Posterior vena cava (tissue), 2 donors: ENCODE measurements at regions not wholly inside any gene's neighbourhood (a gene's known extent, or its start where the extent isn't known, plus 50 kb on each side); places are given as distances from the start of the nearest gene placed in this dataset.
"Not testable (repeated sequence)": the region's sequence is repeated elsewhere in the genome, so short reads cannot be mapped to it uniquely, and the experiment has no call there.

ENCODE experiments used
- DNase-seq: peaks from one replicate; pipeline ENCODE4 v3.0.0-alpha.2; 2020; ENCODE audit warnings: low spot score
- intact Hi-C, 2 donors: fragments of 100-400 bp; cut with DNase I; formaldehyde crosslinking; loops; one replicate each; pipeline versions ENCODE4 v1.14.1 to v1.14.2; 2022 to 2023
- donor health status: DM: yes; HTN: yes; CAD: no.
- donor health status: DM: yes; HTN: yes; CAD: no.

DNA sequence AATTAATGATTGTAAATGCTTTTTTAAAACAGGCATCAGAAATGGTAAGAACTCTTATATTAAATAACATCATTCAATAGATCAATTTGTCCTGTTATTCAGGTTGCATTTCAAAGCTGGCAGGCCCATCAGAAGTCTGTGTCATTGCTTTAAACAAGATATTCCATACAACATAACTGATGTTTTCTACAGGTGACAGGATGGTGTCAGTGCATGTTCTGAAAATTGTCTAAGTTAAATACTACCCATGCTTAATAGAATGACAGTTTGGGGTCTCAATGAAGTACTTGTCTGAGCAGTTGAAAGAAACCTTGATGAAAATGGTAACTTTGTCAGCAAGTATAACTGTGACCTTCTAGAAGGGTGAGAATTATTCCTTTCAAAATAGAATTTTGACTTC, 263.2 kb downstream of the ISL1 start:
- no peak for DNase-seq
- intact Hi-C loops: no loop called here

DNA sequence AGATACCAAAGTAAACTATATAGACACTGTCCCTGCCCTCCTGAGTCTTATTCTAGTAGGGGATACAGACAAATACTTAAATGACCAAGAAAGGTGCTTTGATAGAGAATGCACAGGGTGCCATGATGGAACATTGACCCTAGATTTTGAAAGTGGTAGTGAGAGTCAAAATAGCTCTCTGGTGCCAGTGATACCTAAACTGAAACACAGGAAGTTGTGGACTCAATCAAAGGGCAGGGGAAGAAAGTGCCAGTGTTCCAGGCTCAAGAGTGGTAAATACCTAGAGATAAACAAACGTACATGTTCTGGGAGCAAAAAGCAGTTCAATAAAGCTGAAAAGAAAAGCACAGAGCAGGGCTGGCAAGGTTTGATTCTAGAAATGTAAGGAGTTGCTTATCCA, 267.6 kb downstream of the ISL1 start:
- DNase-seq: no peak
- intact Hi-C loops: no loop called here

DNA sequence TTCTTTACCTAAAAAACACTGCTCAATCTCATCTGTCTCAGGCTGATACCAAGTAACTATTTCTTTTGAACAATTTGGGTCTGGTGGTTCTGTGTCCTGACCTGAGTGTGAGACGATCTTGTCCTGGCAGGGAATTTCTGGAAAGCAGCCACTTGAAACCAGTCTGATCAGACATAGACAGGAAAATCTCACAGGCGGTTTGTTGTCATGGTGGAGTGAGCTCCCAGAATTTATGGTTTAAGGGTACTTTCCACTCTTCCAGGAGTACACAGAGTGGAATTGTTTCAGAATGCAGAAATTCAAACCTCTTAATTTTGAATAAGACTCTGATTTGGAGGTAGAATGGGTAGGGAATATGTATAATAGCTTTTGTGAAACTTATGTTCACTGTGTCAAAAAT, 268.2 kb downstream of the ISL1 start:
- DNase-seq: no peak
- intact Hi-C loops: no loop called here

DNA sequence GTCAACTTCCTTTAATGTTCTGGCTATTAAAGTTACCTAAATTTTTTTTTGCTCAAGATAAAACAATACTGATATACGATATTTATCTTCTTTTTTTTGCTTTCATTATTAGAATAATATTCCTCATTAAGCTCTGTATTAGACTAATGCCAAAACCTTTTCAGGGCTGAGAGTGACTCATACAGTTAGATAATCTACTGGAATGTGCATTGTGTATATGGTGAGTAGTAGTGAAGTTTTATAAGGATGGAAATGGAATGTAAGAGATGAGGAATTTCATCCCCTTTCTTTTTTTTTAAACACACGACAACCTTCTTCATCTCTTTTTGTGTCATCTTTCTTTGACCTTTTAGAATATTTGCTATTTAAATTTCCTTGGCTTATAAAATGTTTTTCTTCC, 268.6 kb downstream of the ISL1 start:
- no peak for DNase-seq
- intact Hi-C loops: no loop called here

DNA sequence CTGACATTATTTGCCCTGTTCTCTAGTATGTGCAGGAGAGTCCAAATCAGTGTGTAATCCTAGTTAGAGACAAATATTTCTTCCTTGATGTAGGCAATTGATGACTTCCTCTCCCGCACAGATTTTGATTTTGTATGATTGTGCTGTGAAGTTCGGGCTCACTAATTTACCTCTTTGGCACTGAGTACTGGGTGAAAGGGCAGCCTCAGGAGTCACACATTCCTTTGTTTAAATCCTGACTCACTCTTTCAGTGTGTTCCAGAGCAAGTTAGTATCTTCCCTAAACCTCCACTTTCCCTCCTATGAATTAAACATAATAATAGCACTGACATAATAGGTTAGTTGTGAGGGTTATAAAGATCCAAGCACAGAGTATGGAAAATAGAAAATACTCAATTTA, 269.7 kb downstream of the ISL1 start:
- intact Hi-C loops: no loop called here
- no peak for DNase-seq

DNA sequence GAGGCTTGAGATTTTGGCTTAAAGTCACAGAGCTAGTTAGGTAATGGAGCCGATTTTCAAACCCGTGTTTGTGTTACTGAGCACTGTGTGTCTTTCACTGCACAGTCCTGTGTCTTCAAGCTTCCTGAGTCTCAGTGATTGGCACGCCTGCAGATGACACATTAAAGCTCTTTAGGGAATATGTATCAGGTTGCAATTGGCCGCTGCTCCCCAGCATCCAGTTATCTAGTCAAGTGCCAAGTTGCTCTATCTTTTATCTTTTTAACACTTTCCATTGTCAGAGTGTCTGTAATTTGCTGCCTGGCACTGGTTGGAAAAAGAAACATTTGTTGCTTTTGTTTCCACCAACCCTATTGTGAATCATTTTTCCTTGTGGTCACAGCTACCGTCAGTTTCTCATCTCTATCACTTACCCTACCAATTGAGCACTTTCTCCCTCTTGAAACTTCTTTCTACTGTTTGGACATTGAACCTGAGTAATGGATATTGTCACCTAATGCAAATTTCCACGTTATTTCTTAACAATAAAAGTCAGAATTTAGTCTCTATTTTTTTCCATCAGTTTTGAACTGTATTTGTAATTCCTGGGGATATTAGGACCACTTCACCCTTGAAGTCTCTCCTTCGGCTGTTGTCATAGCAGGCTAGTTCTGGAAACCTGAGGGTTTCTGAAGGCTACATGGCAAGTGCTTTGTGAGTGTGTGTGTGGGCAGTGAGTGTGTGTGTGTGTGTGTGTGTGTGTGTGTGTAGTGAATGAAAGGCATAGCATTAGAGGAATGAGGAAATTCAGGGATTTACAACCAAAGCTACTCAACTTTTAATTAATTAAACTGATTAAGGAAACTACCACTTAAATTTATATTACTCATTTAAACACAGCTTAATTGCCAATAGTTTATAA, 274.3 kb downstream of the ISL1 start:
- no peak for DNase-seq
- intact Hi-C loops: no loop called here

DNA sequence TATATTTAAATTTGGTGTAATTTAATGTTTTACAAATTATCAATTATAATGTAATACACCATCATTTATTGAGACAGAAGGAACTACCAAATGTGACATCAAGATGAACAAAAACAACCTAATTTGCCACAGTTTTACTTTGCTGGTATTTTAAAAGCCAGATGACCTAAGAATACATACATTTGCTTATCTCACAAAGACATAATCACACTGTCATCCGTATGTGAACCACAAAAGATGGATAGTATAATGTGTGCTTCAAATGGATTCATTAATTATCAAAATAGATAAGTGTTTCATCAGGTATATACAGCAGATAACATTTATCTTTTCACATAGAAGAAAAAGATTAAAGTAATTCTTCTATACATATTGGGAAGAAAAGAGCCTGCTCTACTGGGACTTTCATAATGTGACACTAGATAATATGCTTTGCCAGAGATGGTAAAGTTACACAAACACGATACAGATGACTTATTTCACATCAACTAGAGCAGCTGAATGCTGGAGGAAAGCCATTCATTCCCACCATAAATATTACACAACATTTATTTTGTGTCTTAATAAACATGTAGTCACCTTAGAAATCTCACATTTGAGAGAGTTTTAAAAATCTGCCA, 278.5 kb downstream of the ISL1 start:
- intact Hi-C loops: no loop called here

DNA sequence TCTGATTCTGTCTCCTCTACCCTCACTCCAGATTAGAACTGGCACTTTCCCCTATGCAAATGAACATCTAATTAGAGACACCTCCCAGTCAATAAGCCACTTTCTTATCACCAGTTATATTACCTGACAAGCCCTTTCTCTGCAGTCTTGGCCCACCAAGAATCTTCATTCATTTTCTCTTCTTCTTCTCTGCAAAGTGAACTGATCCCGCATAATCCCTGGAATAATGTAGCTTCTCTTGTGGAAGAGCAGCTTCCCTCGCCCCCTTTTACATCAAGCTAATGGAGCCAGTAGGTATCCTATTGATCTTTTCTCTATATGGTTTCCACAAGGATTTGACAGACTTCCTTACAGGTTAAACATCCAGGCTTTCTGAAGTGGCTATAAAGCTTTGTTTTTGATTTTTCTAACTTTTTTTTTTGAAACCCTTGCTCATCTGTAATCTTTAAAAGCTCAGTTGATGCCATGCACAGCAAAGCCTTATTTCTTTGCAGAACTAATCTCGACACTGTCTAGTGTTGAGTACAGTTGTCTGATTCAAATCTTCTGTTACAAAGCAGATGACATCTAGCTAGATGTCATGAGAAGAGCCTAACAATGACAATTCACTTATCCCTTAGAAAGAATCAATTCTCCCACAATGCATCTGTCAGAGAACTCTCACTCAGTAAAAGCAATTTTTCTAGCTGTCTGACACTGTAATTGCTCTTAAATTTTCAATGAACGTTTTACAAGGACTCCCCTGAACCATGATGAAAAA, 281.4 kb downstream of the ISL1 start:
- DNase-seq: no peak
- intact Hi-C loops: no loop called here

More for the DNA sequence above, 278.5 kb downstream of the ISL1 start:
- DNase-seq: no peak

DNA sequence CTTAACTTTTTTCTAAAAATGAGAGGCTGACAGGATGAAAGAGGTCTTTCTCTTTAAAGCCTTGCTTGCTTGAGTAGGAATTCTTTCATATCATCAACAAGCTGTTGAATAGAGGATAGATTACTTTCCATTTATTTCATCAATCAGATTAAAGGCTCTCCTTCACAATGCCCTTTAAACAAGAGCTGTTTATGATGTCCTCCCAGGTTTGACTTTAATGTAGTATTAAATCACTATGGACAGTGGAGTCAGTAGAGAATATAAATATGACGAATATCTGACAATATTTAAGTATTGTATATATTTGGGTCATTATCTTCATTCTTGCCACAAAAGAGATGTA, 282.0 kb downstream of the ISL1 start:
- intact Hi-C loops: no loop called here
- no peak for DNase-seq

DNA sequence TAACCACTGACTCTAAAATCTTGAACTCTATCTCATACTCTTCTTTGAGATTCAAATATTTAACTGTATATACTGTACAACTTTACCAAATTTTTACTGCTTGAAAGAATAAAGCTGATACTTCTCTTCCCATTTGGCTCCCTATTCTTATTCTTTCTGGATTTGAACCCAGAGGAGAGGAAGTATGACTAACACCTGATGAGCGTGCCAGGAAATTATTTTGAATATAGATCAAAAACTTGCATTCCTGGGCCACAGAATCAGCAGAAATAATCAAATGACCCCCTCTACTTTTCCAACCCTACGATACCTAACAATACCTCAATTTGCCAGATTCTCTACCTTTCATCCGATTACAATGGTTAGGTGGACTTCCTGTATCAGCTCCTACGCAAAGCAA, 285.8 kb downstream of the ISL1 start:
- intact Hi-C loops: no loop called here

DNA sequence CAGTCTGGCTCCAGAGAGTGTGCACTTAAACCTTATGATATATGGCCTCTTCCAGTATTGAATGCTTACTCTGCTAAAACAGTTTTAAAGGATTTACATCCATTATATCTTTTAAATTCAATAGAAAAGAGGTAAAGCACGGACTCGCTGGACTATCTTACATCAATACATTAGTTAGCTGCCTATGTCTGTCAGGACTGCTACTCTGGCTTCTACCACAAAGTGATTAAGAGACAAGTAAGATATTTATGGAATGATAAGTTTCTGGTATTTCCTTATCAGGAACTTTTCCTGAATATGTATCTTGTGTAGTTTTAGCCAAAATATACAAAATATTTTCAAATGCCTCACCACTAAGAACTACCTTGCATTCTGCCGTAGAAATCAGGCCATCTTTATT, 295.1 kb downstream of the ISL1 start:
- intact Hi-C loops: no loop called here

More for the DNA sequence above, 285.8 kb downstream of the ISL1 start:
- DNase-seq: no peak

DNA sequence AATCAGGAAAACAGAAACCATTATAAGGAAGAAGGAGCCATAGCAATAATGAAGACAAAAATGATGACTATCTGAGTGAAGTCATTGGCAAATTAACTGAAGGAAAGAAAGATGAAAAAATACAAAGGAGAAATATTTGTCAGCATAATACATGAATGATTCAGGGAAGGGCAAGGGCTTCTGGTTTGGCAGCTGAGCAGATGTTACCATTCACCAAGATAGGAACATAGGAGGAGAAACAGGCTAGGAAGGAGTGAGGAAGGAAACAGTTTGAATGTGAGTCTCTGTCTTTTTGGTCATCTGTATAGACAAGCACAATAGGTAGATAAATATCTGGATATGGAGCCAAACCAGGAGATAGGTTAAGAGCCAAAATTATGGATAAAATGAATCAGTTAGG, 296.0 kb downstream of the ISL1 start:
- no peak for DNase-seq
- intact Hi-C loops: no loop called here

More for the DNA sequence above, 295.1 kb downstream of the ISL1 start:
- DNase-seq: no peak

DNA sequence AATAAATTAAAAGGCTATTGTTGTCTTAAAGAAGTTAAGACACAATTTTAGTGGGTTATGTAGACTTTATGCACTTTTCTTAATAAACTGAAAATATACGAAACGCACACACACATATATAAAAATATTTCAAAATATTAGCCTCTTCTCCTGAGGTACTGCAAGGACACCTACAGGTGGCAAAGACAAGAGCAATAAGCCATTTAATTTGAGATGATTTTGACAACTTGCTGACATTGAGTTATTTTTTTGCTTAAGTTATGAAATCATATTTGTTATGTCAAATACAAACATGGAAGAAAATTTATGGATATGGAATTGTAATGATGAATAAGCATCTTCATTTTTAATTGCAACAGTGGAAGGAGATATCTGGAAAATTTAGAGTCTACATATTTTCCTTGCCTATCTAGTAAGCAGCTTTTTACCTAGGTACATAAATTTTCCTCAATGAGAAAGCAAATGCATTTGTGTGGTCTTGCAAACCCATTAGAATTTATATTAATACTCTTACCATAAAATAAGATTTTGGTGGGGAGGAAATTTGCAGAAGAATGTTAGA, 301.6 kb downstream of the ISL1 start:
- intact Hi-C loops: no loop called here
- DNase-seq: no peak

DNA sequence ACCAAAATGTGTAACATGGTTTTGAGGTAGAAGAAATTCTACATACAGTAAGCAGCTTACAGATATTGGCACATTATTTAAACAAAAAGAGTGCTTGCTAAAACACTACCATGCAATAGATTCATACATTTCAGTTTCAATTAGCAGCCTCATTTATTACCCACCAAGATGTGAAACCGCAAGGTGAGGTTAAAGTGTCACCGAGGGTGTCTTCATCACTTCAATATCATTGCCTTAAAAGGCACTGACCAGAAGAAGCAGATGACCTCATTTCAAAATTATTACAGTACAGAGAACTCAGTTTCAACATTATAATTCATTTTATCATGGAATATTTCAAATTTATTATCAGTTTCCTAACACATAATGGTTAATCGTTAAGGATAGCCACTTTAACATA, 302.2 kb downstream of the ISL1 start:
- DNase-seq: no peak

DNA sequence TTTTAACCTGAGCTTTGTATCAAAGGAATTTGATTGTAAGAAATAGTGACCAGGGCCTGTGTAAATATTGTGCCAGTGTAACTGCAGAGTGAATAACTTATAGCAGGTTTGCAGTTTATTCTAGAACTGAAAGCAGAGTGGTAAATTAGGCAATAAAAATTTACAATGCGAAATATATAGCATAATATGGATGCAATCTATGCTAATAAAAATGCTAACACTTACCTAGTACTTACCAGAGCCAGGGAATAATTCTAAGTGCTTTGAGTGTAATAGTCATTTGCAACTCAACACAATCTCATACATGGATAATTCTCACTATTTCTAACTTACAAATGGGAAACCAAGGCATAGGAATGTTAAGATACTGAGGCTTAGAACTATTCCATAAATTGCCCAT, 303.4 kb downstream of the ISL1 start:
- no peak for DNase-seq
- intact Hi-C loops: no loop called here

More for the DNA sequence above, 302.2 kb downstream of the ISL1 start:
- intact Hi-C loops: no loop called here

DNA sequence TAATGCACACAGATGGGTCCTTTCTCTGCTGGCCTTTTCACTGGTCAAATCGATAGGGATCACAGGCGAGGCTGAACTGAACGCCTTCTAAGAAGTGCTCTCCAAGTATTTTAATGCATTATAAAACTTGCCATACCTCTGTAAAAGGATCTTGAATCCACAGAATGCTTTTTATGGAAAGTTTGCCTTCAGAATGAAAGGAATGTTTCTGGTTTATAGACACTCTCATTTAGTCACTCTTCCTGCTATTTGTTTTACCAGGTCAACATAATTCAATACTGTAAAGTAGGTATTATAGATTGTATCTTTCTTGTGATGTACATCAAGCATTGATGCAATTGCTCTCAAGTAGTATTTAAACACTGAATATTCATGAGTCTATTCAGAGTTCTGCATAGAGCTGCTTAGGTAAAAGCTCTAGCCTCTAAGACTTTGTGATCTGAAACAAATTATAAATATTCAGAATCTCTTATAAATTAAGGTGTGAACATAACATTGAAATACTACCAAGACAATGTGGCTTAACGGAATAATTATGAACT, 308.4 kb downstream of the ISL1 start:
- intact Hi-C loops: no loop called here
- no peak for DNase-seq

DNA sequence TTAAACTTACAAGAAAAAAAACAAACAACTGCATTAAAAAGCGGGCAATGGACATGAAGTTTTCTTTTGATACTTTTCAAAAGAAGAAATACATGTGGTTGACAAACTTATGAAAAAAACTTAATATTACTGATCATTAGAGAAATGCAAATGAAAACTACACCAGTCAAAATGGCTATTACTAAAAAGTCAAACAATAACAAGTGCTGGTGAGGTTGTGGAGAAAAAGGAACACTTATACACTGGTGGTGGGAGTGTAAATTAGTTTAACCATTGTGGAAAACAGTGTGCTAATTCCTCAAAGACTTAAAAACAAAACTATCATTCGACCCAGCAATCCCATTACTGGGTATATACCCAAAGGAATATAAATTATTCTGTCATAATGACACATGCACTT, 311.6 kb downstream of the ISL1 start:
- no peak for DNase-seq
- intact Hi-C loops: no loop called here

DNA sequence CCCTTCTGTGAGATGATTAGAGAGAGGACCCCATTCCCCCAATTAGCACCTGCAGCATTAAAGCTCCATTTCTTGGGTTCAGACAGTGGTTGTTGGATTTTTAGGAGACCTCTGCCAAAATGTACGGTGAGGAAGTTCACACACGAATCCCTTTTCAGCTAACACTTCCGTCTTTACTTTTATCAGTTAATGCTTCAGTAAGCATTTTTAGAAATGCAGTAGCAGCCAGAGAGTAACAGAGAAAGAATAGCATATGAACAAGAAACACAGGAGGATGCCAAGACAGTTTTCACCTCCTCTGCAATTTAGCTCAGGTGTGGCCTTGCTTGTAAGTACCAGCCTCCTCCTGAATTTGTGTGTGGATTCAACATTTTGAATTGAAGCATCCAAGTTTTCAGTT, 312.9 kb downstream of the ISL1 start:
- intact Hi-C loops: no loop called here
- DNase-seq: no peak

DNA sequence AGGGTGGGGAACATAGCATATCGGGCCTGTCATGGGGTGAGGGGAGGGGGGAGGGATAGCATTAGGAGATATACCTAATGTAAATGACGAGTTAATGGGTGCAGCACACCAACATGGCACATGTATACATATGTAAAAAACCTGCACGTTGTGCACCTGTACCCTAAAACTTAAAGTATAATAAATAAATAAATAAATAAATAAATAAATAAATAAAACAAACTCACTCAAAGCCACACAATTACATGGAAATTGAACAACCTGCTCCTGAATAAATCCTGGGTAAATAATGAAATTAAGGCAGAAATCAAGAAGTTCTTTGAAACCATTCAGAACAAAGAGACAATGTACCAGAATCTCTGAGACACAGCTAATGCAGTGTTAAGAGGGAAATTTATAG, 318.8 kb downstream of the ISL1 start:
- intact Hi-C loops: not testable (repeated sequence)

DNA sequence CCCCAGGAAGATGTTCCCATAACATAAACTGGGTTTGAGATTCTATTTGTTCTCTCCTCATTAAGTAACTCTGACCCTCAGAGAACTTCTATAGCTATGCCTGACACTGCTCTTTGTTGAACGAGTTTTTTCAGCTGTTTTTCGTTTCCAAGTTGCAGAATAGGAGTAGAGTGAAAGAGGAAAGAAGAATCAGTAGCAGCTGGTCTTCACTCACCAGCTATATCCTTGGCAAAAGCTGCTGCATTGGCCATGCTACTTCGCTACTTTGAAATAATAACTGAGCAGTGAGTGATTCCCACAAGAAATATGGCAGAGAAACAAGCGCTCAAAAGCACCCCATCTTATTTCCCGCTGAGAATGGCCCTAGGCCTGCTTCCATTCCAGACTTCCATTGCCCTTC, 329.0 kb downstream of the ISL1 start:
- intact Hi-C loops: no loop called here

More for the DNA sequence above, 318.8 kb downstream of the ISL1 start:
- not testable (repeated sequence) for DNase-seq

More for the DNA sequence above, 329.0 kb downstream of the ISL1 start:
- DNase-seq: no peak
